CD4-positive, alpha-beta T cell treated with Interleukin-15 for 4 hours (primary cell): ENCODE measurements at regions not wholly inside any gene's neighbourhood (a gene's known extent, or its start where the extent isn't known, plus 50 kb on each side); places are given as distances from the start of the nearest gene placed in this dataset.

ENCODE experiments used
- DNase-seq: peaks from one replicate; pipeline ENCODE4 v3.0.0-alpha.2; 2020; ENCODE audit warnings: low spot score

DNA sequence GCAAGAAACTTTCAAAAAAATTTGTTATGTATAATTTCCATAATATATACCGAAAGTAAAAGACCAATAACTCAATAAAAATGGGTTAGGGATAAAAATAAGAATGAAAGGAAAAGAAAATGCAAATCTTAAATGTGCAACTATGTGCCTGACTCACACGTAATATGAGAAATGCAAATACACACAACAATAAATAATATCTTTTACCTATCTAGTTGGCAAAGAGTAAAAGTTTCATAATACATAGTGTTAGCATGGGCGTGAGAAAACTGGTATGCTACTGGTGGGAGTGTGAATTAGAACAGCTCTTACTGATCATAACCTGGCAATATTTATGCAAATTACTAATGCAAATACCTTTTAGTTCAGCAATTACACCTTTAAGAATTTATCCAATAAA lies 438.5 kb upstream of the CITED2 start:
- no peak for DNase-seq

GRCh38 chr6:139801571-139802321 lies 427.3 kb upstream of the CITED2 start:
- no peak for DNase-seq

GRCh38 chr6:139800837-139801236 lies 426.4 kb upstream of the CITED2 start:
- no peak for DNase-seq

GRCh38 chr6:139790527-139790926 lies 416.1 kb upstream of the CITED2 start:
- no peak for DNase-seq

DNA sequence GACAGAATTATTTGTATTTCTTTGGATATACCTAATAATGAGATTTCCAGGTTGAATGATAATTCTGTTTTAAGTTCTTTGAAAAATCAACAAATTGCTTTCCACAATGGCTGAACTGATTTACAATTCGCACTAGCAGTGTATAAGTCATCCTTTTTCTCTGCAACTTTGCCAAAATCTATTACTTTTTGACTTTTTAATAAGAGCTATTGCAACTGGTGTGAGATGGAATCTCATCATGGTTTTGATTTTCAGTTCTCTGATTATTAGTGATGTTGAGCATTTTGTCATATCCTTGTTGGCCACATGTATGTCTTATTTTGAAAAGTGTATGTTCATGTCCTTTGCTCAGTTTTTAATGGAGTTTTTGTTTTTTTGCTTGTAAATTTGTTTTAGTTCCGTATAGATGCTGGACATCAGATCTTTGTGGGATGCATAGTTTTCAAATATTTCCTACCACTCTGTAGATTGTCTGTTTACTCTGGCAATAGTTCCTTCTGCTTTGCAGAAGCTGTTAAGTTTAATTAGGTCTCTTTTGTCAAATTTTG lies 409.8 kb upstream of the CITED2 start:
- no peak for DNase-seq

- DNase-seq = no peak
Measured at GRCh38 chr6:139779988-139780774, 405.7 kb upstream of the CITED2 start.

GRCh38 chr6:139778688-139779087 lies 404.2 kb upstream of the CITED2 start:
- DNase-seq = no peak

GRCh38 chr6:139778106-139778505 lies 403.7 kb upstream of the CITED2 start:
- DNase-seq = no peak

GRCh38 chr6:139777202-139777970 lies 402.9 kb upstream of the CITED2 start:
- no peak for DNase-seq

DNA sequence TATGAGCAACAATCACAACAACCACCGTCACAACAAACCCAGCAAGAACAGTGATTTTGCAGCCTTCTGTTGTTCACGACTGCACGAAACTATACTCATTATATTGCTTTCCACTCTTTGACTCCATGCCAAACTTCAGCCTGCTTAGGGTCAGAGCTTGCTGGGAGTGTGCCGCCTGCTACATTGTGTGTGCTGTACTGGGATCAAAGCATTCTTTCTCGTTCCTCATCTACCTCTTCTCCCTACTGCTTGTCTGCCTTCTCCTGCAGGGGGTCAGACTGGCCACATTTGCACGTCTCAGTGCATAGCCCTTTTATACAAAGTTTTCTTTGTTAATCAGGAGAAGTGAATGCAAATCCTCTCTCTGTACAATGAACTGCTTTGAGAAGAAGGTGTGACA lies 401.6 kb upstream of the CITED2 start:
- no peak for DNase-seq

DNA sequence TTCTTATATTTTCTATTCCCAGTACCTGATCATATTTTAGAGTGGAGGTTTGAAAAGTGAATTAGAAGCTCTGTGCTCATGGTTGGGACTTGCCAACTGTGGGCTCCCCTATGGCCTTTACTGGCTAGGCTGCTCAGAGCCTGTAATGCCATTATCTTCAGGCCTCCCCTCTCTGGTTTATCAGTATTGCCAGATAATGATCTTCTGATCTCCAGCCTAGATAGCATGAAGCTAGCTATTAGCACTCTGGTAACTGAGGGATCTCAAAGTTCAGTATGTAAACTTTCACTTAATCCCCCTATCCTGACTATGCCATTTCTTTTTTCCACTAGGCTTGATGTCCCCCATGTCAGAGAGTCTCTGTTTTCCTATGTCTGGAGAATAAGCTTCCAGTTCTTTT lies 393.7 kb upstream of the CITED2 start:
- DNase-seq = no peak

- no peak for DNase-seq
Measured at GRCh38 chr6:139766796-139767195, 392.3 kb upstream of the CITED2 start.

- DNase-seq = no peak
Measured at GRCh38 chr6:139765825-139766285, 391.4 kb upstream of the CITED2 start.

DNA sequence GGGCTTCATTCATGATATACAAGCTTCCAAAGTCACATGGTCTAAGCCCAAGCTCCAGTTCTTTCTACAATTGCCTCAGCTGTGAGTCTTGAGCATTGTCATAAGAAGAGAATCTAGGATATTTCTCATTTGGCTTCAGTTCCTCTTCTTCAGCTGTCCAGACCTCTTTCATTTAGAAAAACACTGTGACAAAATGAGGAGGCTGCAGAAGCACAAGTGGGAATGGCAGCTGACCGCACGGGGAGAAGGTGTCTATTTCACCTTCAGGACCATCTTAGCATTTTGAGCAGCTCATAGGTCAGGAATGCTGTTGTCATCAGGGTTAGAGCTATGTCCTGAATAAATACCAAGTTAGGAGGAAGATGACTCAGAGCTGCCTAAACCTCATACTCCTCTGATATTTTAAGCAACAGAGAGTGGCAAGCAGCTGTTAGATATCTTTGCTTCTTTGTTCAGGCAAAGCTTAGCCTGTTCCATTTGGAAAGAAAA lies 390.1 kb upstream of the CITED2 start:
- no peak for DNase-seq

GRCh38 chr6:139763468-139764210 lies 389.2 kb upstream of the CITED2 start:
- no peak for DNase-seq

DNA sequence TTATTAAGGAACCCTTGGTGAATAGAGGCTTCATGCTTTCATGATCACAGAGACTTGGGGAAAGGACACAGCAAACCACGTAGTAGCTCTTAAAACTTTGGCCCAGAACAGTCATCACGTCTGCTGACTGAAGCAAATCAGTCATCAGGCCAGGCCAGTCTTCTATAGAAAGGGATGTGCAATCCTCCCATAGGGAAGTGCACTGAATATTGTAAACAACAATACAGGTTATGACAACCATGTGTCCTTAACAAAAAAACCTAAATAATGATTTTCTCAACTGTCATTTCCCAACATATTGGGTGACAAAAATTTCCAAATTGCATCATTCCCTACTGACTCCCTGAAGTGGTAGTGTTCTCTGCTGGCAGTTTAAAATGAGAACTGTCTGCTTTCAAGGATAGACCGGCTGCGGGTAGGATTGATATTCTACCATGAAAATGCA lies 388.2 kb upstream of the CITED2 start:
- no peak for DNase-seq

DNA sequence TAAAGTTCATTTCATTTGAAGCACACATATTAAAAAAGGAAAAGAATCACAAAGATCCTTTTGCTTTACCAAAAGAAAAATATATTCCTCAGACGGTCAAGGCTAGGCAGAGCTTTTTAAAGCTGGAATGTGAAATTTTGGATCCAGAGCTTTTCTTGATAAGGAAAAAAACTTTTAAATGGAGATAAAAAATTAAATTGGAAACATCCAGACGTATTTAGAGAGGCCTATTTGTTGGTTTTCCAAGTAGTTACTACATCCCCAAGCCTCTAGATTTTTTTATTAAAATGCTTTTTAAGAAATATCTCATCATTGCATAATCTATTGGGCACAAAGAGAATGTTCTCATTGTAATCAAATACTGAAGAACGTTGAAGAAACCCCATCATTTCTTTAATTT lies 385.7 kb upstream of the CITED2 start:
- no peak for DNase-seq

DNA sequence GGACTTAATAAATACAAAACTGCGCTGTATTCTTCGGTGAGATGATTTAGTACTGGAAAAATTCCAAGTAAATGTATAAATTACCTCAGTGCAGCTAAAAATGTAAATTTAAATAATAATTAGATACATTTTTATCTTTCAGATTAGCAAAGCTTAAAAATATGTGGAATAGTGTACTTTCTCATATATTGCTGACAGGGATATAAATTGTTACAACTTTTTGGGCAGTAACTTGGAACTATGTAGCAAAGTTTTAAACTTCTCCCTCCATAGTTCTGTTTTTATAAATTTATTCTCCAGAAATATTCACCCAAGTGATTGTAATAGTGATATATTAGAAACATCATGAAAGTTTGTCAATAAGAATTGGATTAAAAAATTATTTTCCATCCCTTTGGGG lies 384.6 kb upstream of the CITED2 start:
- no peak for DNase-seq

GRCh38 chr6:139758209-139758611 lies 383.8 kb upstream of the CITED2 start:
- no peak for DNase-seq

GRCh38 chr6:139757784-139758183 lies 383.3 kb upstream of the CITED2 start:
- no peak for DNase-seq

GRCh38 chr6:139756381-139756780 lies 381.9 kb upstream of the CITED2 start:
- no peak for DNase-seq
